Mammary epithelial cell (primary cell): ENCODE measurements at regions not wholly inside any gene's neighbourhood (a gene's known extent, or its start where the extent isn't known, plus 50 kb on each side); places are given as distances from the start of the nearest gene placed in this dataset.

Experiments used
- CTCF ChIP-seq, 2 donors: IDR thresholded peaks in 1 of 2; conservative IDR thresholded peaks in 1 of 2; 2 replicates each; pipeline ENCODE4 v1.5.1; 2011 to 2012; ENCODE audit warnings: inconsistent platforms in 2 of 2, low read length in 2 of 2, mild to moderate bottlenecking in 2 of 2, control low read depth in 1 of 2, low read depth in 1 of 2; ENCODE audit not compliant: insufficient read depth in 1 of 2; ENCODE audit errors: extremely low read depth in 1 of 2
- EZH2 ChIP-seq: IDR thresholded peaks from 2 replicates; pipeline ENCODE4 v1.6.1; 2012; ENCODE audit warnings: low read length, inconsistent platforms, borderline replicate concordance

DNA sequence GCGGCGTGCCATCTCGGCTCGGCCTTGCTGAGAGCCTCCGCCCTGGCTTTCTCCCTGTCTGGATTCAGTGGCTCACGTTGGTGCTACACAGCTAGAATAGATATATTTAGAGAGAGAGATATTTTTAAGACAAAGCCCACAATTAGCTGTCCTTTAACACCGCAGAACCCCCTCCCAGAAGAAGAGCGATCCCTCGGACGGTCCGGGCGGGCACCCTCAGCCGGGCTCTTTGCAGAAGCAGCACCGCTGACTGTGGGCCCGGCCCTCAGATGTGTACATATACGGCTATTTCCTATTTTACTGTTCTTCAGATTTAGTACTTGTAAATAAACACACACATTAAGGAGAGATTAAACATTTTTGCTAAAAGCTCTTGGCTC is 54.1 kb downstream of the PLXNA1 start:
- TF ChIP-seq CTCF (conservative IDR thresholded peaks at IDR 0.05 in 1 of 2, IDR thresholded peaks at IDR 0.05 in 1 of 2; ENCODE audit: extremely low read depth in 1 of 2, insufficient read depth in 1 of 2, low read depth in 1 of 2, low read length in 2 of 2) (no peak), EZH2 (no peak)
